HG03196 (cell line): ENCODE measurements at regions not wholly inside any gene's neighbourhood (a gene's known extent, or its start where the extent isn't known, plus 50 kb on each side); places are given as distances from the start of the nearest gene placed in this dataset.

Experiments
- ATAC-seq: cut with Tn5 transposase; IDR thresholded peaks from one replicate; pipeline ENCODE4 v1.9.1; 2021; ENCODE audit not compliant: unreplicated experiment

DNA sequence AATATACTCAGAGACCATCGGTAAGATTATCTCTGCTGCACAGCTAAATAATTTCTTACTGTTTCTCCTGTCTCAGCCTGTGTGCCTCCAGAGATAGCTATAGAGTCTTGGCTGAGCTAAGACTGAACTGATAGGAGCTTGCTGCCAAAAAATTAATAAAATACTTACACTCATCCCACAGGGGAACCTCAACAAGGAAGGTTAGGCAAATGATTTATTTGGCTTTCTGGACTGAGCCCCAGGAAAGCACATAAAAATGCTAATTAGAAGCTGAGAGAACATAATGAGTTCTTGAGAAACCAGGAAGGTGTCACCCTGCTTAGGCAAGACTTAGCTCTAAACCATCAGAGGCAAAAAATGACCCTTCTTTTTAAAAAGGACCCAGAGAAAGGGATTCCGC is 534.5 kb downstream of the TNS3 start:
- no peak for ATAC-seq

DNA sequence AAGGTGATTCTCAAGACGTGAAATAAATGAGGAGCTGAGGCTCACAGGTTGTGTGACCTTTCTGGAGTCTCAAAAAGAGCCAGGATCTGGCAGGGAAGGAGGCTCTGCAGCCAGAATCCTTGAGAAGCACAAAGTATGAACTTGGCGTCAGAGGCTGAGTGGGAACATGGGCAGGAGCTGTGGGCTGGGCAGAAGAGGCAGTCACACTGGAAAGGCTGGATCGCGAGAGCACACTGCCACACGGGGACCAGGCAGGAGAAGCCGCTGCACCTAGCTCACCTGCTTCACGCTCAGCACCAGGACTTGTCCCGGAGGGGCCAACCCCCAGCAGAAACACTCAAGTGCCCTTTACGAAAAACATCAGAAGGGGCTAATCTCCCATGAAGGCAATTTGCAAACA is 535.0 kb downstream of the TNS3 start:
- no peak for ATAC-seq

DNA sequence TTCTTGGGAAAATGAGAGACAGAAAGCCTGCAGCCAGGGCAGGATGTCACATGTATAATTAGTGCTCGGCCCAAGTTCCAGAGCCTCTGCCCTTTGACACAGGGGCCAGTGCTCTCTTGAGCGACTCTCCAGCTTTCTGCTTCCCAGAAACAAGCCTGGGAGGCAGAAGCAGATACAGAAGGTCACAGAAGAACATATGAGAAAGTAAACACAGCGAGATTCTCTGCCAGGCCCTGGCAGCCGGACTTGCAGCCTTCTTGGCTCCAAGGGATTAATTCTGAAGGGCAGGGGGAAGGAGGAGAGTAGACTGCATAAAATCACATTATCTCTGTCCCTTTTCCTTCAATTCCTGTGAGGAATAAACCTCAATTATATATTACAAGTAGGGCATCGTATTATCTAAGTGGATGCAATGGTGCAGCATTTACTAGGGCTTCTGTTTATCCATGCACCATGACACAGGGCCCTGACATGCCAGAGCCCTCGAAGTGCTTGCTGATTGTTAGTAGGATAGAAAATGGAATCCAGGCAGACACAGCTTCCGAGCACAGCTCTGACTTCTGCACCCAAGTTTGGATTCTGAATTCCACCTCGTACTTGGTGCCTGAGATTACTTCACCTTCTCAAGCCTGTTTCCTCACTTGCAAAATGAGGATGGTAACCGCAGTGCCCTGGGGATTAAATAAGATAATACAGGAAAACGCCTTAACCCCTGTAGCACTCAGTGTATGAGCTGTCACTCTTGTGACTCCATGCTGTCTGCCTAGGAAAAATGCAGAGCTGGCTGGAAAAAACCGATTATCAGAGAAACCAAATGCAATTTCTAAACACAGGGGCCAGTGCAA is 536.5 kb downstream of the TNS3 start:
- ATAC-seq = no peak

DNA sequence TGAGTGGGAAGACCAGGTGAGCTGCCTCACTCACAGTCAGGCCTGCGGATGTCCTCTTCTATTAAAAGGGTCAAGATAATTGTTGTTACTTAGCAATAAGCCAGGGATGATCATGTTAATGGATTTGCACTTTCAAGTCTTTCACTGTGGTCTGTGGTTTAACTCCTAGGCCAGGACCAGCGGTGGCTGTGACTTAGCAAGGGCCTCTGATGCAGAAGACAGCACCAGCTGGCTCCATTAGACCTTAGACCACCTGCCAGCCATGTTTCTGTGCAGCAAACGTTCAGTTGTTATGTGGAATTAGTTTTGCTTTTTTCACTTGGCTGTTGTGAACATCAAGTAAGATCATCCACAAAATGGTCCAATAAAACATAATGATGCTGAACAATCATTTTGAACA is 537.3 kb downstream of the TNS3 start:
- ATAC-seq = no peak

DNA sequence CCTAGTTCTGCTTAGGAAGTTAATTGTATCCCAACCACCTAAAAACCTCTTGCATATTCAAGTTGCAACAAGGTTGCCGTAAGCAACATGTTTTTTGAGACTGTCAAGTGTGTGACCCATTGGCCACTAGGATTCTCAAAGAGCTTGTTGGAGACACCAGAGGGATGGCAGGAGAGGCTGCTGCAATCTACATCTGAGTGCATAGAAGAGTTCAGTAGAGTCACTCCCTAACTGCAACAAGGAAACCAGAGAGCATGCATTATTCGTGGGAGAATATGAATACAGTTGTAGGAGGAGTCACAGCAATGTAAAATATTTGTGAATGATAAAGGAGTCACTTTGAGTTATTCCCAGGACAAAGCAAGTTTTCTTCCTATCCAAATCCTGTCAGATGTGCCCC is 538.6 kb downstream of the TNS3 start:
- no peak for ATAC-seq

DNA sequence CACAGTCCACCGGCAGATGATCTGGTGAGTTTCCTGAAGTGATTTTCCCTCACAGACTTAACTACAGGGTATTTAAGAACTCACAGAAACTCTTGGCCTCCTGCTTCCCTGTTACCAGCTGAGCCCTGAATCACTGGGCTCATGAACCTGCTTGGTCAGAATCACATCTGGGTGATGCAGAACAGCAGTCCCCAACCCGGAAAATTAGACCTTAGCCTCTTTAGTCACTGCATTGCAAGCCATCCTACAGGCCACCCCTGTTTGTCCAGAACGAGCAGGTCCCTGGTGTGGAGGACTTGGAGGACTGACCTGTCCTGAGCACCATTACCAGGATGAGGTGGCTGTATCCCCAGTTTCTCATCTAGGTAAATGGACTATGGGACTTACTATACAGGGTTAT is 539.2 kb downstream of the TNS3 start:
- ATAC-seq = no peak

DNA sequence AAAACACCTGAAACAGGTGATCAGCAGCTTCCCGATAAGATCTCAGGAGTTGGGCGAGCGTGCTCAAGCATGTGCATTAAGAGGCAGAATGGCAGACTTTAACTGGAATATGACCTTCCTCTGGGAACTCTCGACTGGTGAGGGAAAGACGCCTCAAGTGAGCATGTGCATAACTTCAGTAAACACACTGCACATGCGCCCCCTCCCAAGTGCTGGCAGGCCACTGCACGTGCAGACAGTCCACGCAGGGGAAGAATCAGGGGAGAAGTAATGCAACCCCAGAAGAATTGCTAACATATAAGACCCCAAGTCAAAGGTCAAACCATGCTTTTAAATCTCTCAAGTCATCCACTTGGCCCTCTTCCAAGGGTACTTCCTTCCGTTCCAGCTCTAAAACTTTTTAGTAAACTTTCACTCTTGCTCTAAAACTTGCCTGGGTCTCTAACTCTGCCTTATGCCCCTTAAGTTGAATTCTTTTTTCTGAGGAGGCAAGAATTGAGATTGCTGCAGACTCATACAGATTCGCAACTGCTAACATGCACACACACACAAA is 541.0 kb downstream of the TNS3 start:
- ATAC-seq = no peak

DNA sequence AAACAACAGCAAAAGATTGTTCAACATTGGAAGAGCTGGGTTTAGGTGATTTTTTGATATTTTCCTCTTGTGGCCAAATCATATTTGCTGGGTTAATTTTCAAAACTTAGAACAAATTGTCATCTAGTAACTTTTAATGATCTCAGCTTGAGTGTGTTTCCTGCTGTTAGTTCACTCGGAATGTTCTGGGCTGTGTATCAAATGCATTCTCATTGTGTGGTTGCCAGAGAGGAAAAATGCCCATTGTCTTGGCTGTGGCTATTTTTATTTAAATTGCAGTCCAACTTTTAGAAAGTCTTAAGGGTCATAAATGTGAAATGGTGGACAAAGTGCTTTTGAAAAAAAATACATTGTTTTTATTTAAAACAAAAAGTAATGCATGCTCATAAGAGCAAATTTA is 542.0 kb downstream of the TNS3 start:
- no peak for ATAC-seq

DNA sequence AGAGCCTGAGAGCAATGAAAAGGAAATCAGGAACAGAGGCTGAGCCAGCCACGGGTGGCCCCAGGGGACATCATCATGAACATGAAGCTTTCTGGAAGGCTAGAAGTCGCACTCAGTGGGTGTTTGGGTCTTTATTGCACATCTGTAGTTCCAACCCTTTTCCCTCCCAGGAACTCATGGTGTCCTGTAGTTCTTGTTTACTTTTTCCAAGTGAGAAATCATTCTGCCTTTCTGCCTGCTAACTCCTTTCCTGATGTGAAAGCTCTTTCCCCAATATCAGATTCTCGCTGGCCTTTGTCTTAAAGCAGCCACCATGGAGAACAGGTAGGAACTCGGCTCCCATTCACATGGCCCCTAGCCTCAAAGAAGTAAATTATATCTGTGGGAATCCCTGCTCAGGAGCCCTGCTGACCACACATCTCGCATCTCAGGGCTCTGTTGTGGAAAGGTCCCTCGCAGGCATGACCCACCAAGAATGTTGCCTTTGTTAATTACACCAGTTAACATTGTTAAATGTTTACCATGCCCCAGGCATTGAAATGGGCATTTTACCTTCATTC is 542.7 kb downstream of the TNS3 start:
- no peak for ATAC-seq

DNA sequence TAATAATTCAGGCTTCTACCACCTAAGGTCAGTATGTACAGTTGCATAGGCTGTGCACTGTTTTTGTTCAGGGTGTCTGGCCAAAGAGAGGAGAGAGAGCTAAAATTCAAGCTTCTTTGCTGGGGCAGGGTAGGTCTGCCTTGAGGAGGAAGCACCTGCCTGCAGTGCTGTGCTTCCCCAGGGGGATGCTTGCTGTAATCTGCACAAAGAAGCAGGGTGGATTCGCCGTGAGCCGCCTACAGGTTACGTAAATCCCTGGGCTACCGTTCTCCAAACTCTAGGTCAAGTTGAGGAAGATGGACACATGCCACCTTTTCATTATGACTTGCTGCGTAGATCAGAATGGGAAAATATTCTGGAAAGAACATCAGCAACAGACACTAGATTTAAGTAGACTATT is 543.3 kb downstream of the TNS3 start:
- no peak for ATAC-seq

DNA sequence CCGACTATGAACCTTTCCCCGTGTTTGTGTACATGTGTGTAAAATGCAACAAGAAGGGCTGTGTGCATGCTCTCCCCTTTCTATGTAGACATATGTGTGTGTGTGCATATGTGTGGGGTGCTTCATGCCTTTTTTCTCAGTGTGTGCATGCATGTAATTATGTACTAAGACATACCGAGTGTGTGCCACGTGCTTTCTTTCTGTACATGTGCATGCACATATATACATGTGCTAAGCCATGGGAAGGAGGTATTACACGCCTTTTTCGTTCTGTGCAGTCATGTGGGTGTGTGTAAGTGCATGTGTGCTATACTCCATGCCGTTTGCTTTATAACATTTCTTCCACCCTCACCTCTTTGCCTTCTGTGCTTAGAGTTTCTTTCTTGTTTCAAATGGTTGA is 544.3 kb downstream of the TNS3 start:
- ATAC-seq = no peak

DNA sequence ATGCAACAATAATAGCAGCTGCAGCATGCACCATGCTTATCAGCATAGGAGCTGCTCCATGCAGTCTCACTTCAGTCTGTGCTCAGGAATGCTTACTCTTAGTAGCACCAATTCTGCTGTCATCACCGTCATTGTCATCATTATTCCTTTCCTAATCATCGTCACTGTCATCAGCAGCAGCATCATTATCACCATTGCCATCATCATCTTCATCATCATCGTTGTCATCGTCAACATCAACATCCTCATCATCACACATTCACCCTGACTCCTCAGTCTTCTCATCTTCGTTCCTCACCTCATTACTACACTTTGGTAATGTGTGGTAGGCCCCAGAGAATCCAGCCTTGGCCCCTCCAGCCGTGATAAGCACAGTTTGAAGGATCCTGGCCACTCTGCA is 545.0 kb downstream of the TNS3 start:
- ATAC-seq = no peak

DNA sequence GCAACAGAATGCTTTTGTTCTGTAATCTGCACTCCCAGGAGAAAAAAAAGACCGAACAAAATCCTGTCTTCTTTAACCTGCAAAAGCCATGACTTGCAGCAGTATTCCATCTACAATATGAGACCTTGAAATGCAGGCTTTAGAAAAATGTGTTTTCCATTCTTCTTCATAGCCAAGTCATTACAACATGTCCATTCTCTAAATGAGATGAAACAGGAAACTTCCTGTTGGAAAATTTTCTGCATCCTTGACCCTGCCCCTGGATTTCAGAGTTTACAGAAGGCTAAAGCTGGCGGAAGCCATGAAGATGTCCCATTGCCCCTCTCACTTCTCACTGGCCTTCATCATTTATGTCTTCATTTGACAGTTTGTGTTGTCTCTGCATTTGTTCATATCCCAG is 546.4 kb downstream of the TNS3 start:
- ATAC-seq = no peak

DNA sequence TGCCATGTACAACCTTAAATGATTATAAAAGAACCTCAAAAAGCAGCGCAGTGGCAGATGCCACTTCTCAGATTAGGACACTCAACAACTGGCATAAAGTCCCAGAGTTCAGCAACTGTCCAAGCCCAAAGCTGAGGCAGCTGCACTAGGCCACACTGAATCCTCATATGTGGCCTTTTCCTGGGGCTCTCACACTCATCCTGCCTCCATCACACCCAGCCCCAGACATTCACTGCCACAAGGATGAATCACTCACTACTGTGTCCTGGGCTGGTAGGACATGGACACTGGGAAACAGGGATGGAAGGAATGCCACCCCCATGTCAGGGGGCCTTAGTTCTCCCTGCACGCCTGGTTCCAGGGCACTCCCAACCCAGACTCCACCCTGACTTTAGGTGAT is 547.7 kb downstream of the TNS3 start:
- ATAC-seq = no peak

DNA sequence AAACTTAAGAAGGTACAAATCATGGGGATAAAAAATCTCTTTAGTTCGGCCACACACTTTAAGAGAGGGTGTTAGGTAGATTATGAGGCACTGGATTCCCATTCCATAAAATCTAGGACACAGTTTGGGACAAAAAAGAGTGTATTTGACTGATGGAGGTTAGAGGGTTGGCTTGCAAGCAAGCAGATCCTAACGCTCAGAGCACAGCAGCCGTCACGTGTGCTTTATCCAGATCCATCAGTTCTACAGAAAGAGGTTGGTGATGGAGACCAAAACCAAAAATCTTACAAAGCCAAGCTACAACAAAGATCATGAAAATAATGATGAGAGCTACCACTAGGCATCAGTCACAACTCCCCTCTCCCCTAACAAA is 549.4 kb downstream of the TNS3 start:
- ATAC-seq = no peak

DNA sequence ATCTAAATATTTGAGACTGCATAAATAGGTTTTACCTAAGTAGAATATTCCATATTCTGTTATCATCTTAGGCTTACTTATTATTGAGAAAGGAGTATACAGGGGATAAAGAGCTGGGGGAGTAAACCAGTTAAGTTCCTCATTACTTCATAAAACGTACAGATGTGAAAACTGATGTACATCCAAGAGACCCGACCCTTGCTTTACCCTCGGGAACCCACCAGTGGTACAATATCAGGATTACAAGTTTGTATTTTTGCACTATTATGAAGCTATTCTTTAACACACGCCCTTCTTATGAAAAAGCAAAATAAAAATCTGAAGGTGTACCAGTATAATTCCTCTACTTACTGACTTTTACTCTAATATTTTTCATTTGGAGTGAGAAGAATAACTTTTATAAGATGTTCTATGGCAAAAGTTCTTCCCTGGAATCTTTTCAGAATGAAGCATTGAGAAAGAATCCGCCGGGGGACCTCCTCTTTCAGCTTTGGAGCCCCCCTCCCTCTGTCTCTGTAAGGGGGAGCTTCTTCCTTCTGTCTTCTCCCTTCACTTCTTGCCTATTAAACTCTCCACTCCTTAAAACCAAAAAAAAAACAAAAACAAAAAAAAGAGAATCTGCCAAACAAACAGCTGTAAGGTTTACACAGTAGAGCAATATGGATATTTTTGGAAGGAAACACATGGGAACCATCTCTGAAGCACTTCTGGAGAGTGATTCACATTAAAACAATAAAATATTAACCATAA is 550.0 kb downstream of the TNS3 start:
- no peak for ATAC-seq

DNA sequence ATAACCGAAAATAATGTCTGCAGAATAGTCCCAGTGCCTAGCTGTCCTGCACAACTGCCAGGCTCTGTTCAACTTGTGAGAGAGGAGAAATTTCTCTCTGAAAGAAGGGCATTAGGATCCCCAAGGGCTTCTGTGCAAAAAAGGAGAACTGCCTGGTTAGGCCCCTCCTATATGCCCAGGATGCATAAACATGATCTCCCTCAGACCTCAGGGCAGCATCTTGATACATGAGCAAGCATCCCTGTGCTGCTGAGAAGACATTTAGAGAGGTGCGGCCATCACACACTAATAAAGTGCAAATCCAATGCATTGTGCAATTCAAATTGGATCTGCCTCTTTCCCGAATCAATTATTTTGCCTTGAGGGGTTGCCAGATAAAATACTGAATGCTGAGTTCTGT is 553.6 kb downstream of the TNS3 start:
- no peak for ATAC-seq

DNA sequence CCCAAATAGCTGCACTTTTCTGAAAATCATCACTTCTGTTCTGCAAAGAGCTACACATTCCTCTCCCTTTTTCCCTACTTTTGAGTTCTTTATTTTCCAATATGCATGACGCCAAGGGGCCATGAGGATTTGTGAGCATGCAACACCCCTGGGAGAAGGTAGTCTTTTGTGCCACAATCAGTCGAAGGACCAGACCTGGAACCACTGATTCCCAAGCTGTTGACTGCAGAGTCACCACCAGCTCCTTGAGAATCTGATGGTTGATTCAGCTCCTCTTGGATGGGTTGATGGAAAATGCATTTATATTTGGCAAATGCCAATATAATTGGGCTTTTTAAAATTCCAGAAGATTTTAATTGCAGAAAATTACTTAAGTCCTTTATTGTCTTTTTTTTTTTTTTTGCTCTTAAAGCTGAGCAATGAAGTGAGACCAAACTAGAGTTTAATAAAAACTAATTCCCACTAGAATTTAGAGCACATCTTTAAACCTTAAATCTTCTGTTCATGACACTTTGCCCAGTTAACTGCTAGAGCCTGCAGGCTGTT is 554.1 kb downstream of the TNS3 start:
- ATAC-seq = no peak

DNA sequence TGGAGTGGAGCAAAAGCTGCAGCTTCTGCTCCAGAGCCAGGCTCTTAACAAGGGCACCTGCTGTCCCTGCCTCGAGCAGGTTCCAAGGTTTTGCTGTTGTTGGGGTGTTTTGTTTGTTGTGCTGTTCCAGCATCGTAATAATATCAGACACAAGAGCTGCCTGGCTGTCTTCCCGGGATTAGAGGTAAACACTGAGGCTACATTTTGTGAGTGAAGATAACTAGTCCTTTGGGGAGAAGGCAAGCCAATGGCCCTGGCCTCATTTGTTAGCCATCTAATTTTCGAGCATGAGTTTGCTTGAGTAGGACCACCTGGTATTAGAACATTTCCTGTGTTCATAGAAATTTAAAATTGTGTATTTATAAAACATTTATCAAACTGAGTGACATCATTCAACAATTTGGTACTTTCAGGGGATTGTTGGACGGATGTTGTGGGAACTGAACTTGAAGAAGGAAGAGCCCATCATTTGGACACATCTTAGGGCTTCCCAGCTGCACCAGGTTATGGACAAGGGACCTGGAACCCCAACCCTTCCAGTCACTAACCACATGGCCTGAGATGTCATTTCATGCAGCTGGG is 555.0 kb downstream of the TNS3 start:
- no peak for ATAC-seq

DNA sequence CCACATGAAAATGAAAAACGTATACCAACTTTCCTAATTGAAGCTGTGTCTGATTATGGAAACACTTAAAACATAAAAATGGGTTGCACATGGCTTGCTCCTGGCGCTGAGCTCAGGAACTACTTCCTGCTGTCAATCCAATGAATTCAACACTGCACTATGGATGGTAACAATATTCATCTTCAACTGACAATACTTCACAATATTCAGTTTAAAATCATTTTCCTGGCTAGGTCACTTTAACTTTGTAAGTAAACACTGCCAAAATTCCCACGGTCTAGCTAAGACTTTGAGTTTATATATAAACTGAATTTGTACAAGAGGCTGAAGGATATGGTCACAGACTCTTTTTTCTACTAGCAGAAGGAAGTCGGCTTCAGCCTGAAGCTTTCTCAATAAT is 556.9 kb downstream of the TNS3 start:
- ATAC-seq = no peak

DNA sequence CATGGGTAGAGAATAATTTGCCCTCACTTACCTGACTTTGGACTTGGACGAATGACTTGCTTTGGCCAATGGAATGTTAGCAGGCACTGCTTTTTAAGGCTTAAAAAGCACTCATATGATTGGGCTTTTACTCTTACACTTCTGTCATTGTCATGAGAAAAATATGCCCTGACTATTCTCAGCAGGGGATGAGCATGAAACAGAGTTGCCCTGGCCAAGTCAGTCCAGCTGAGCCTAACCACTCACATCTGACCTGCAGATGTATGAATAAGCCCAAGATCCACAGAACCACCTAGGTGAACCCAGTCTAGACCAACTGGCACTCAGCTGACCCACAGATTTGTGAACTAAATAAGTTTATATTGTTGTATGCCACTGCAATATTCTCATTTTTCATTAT is 573.5 kb downstream of the TNS3 start:
- no peak for ATAC-seq
